GM12865 (cell line): ENCODE measurements at regions not wholly inside any gene's neighbourhood (a gene's known extent, or its start where the extent isn't known, plus 50 kb on each side); places are given as distances from the start of the nearest gene placed in this dataset.

ENCODE experiments used
- DNase-seq: peaks from one replicate; pipeline ENCODE4 v3.0.0; 2010; ENCODE audit warnings: low read depth
- H3K4me3 ChIP-seq: 2 replicates; pipeline ENCODE4 v1.5.1; 2011; ENCODE audit warnings: mild to moderate bottlenecking, low read depth, low read length, control low read depth
- CTCF ChIP-seq: IDR thresholded peaks from 2 replicates; pipeline ENCODE4 v1.5.1; 2011; ENCODE audit warnings: low read length, control low read depth, low read depth, inconsistent platforms; ENCODE audit not compliant: insufficient read depth; ENCODE audit errors: missing control alignments

DNA sequence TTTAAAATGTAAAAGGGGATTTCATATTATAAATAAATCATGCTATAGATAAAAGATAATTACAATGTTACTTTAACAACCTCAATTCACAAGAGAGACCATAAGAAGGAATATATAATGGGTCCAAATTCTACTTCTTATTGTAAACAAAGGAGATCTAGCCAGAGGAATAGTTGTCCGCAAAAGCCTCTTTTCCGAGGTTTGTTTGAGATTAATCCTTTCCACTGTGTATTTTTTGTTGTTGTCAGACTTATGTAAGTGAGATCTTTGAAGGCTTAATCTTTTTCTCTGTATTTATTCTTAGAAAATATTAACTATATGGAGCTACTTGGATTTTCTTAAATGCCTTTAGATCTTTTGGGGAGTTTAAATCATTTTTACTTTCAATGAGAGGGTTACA lies 1299.3 kb upstream of the WWC1 start:
- DNase-seq: no peak
- TF ChIP-seq CTCF: no peak
- no peak overlapping the region for H3K4me3 ChIP-seq

GRCh38 chr5:166992874-166993722 lies 1298.3 kb upstream of the WWC1 start:
- TF ChIP-seq CTCF: no peak
- no peak for DNase-seq
- no peak overlapping the region for H3K4me3 ChIP-seq

DNA sequence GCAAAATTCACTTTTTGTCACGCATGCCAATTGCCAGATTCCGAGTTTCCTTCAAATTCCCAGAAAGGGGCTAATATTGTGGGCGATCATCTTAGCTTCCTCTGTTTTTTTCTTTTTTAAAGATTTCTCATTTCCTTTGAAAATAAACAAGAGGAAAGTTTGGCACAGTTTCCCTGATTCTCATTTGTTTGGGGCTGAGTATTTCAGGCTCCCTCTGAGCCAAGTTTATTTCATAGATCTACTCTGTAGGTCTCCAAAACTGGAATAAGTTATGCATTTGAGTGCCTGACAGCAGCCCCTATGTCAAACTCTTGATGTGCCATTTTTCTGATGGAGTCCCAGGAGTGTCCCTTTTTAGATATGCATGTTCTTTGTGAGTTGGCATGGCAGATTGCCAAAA lies 1297.2 kb upstream of the WWC1 start:
- no peak overlapping the region for H3K4me3 ChIP-seq
- no peak for DNase-seq
- TF ChIP-seq CTCF: no peak

- H3K4me3 ChIP-seq: no peak overlapping the region
- DNase-seq: no peak
- TF ChIP-seq CTCF: no peak
These were observed 1290.2 kb upstream of the WWC1 start for GRCh38 chr5:167001246-167001645.

- DNase-seq: no peak
These were observed 1282.7 kb upstream of the WWC1 start for GRCh38 chr5:167008705-167009104.

GRCh38 chr5:167011196-167011595 lies 1280.2 kb upstream of the WWC1 start:
- DNase-seq: no peak
- H3K4me3 ChIP-seq: no peak overlapping the region
- no peak for TF ChIP-seq CTCF

More at GRCh38 chr5:167008705-167009104, 1282.7 kb upstream of the WWC1 start:
- TF ChIP-seq CTCF: no peak
- no peak overlapping the region for H3K4me3 ChIP-seq
